DOHH2 (cell line): ENCODE measurements at regions not wholly inside any gene's neighbourhood (a gene's known extent, or its start where the extent isn't known, plus 50 kb on each side); places are given as distances from the start of the nearest gene placed in this dataset.

Experiments used
- H3F3A ChIP-seq: fragments of 200-600 bp; sonication (generic), shearing (Covaris generic); 2 replicates; pipeline ENCODE4 v1.6.0; 2016; ENCODE audit warnings: antibody characterized with exemption, mild to moderate bottlenecking; ENCODE audit not compliant: control insufficient read depth, insufficient read depth
- H3K27ac ChIP-seq: fragments of 200-600 bp; sonication (generic); 2 replicates; pipeline ENCODE4 v1.5.1; 2014; ENCODE audit warnings: low read depth, mild to moderate bottlenecking, low read length, moderate library complexity
- H3K27me3 ChIP-seq: fragments of 200-600 bp; sonication (generic); 2 replicates; pipeline ENCODE4 v1.6.1; 2014; ENCODE audit warnings: mild to moderate bottlenecking, low read length, mixed read lengths; ENCODE audit not compliant: control insufficient read depth
- H3K36me3 ChIP-seq: fragments of 200-600 bp; sonication (generic); 2 replicates; pipeline ENCODE4 v1.6.1; 2014; ENCODE audit warnings: mild to moderate bottlenecking, low read length, moderate library complexity, mixed read lengths; ENCODE audit not compliant: control insufficient read depth
- H3K4me1 ChIP-seq: fragments of 200-600 bp; sonication (generic); 2 replicates; pipeline ENCODE4 v1.6.1; 2014; ENCODE audit warnings: mild to moderate bottlenecking, low read length, mixed read lengths; ENCODE audit not compliant: control insufficient read depth
- H3K4me2 ChIP-seq: fragments of 200-600 bp; sonication (generic); 2 replicates; pipeline ENCODE4 v1.6.0; 2014; ENCODE audit warnings: mild to moderate bottlenecking, low read length, moderate library complexity
- H3K4me3 ChIP-seq: fragments of 200-600 bp; sonication (generic); 2 replicates; pipeline ENCODE4 v1.5.1; 2014; ENCODE audit warnings: mild to moderate bottlenecking, low read length, mixed read lengths
- H3K79me2 ChIP-seq: fragments of 200-600 bp; sonication (generic); 2 replicates; pipeline ENCODE4 v1.6.1; 2014; ENCODE audit warnings: mild to moderate bottlenecking, low read length, mixed read lengths; ENCODE audit not compliant: control insufficient read depth
- H3K9me2 ChIP-seq: fragments of 200-600 bp; sonication (generic); replicated peaks from 2 replicates; pipeline ENCODE4 v1.6.1; 2014; ENCODE audit warnings: mild to moderate bottlenecking, low read length, mixed read lengths; ENCODE audit not compliant: control insufficient read depth
- H3K9me3 ChIP-seq: fragments of 200-600 bp; sonication (generic); 2 replicates; pipeline ENCODE4 v1.6.1; 2014; ENCODE audit warnings: antibody characterized with exemption, low read length, mixed read lengths; ENCODE audit not compliant: control insufficient read depth, insufficient read depth
- H4K20me1 ChIP-seq: fragments of 200-600 bp; sonication (generic); 2 replicates; pipeline ENCODE4 v1.6.0; 2014; ENCODE audit warnings: low read depth, mild to moderate bottlenecking, antibody characterized with exemption, low read length, moderate library complexity; ENCODE audit not compliant: control insufficient read depth, insufficient read depth
- EZH2phosphoT487 ChIP-seq: fragments of 200-600 bp; sonication (generic); IDR thresholded peaks from 2 replicates; pipeline ENCODE4 v1.6.1; 2017; ENCODE audit warnings: borderline replicate concordance, mild to moderate bottlenecking, antibody characterized with exemption, low read length, moderate library complexity, mixed read lengths
- TF ChIP-seq, protein P1 (sequence below): fragments of 200-600 bp; sonication (generic); IDR thresholded peaks from one replicate; pipeline ENCODE4 v1.5.1; 2014; ENCODE audit warnings: antibody characterized with exemption, mild to moderate bottlenecking, low read depth, low read length; ENCODE audit not compliant: poor library complexity, severe bottlenecking

GRCh38 chr9:103992938-103993579 is 101.0 kb upstream of the SMC2 start:
- peaks cover 28% of the 10 kb centered on the region for H3K4me1 ChIP-seq
- no peaks in the 10 kb centered on the region for H3K79me2 ChIP-seq
- peak overlapping the region; percentile 57 for H3K4me2 ChIP-seq
- peak overlapping the region; percentile 22 for H3K4me3 ChIP-seq
- H3K9me3 ChIP-seq = no peaks in the 10 kb centered on the region
- no peaks in the 10 kb centered on the region for H3K27me3 ChIP-seq
- H3F3A ChIP-seq = no peaks in the 10 kb centered on the region
- H3K36me3 ChIP-seq = no peaks in the 10 kb centered on the region
- TF ChIP-seq EZH2phosphoT487 = no peak
- TF ChIP-seq, protein P1, sequence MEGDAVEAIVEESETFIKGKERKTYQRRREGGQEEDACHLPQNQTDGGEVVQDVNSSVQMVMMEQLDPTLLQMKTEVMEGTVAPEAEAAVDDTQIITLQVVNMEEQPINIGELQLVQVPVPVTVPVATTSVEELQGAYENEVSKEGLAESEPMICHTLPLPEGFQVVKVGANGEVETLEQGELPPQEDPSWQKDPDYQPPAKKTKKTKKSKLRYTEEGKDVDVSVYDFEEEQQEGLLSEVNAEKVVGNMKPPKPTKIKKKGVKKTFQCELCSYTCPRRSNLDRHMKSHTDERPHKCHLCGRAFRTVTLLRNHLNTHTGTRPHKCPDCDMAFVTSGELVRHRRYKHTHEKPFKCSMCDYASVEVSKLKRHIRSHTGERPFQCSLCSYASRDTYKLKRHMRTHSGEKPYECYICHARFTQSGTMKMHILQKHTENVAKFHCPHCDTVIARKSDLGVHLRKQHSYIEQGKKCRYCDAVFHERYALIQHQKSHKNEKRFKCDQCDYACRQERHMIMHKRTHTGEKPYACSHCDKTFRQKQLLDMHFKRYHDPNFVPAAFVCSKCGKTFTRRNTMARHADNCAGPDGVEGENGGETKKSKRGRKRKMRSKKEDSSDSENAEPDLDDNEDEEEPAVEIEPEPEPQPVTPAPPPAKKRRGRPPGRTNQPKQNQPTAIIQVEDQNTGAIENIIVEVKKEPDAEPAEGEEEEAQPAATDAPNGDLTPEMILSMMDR = no peak
- H3K27ac ChIP-seq = peak overlapping the region; percentile 37; the same call in 1 of the 2 replicates
- H4K20me1 ChIP-seq = no peaks in the 10 kb centered on the region
- H3K9me2 ChIP-seq = no peaks in the 10 kb centered on the region

GRCh38 chr9:103997856-103998370 is 96.2 kb upstream of the SMC2 start:
- Histone ChIP-seq H3K79me2 (no peaks in the 10 kb centered on the region), H3K4me1 (peaks cover 19% of the 10 kb centered on the region), H3K9me3 (no peaks in the 10 kb centered on the region), H3K9me2 (no peaks in the 10 kb centered on the region), H3K27ac (no peak overlapping the region), H3K4me3 (no peak overlapping the region), H3K36me3 (no peaks in the 10 kb centered on the region), H3K4me2 (no peak overlapping the region), H4K20me1 (no peaks in the 10 kb centered on the region), H3K27me3 (no peaks in the 10 kb centered on the region), H3F3A (no peaks in the 10 kb centered on the region)
- TF ChIP-seq, protein P1 = no peak
- TF ChIP-seq EZH2phosphoT487 = no peak

GRCh38 chr9:103999375-104000062 is 94.6 kb upstream of the SMC2 start:
- Histone ChIP-seq H4K20me1 (no peaks in the 10 kb centered on the region), H3K36me3 (no peaks in the 10 kb centered on the region), H3K79me2 (no peaks in the 10 kb centered on the region), H3K9me2 (no peaks in the 10 kb centered on the region), H3K27me3 (no peaks in the 10 kb centered on the region), H3K9me3 (no peaks in the 10 kb centered on the region), H3F3A (no peaks in the 10 kb centered on the region), H3K4me3 (no peak overlapping the region), H3K27ac (no peak overlapping the region), H3K4me1 (peaks cover 5% of the 10 kb centered on the region), H3K4me2 (no peak overlapping the region)
- TF ChIP-seq, protein P1 = no peak
- no peak for TF ChIP-seq EZH2phosphoT487
